ENCODE measurements at regions not wholly inside any gene's neighbourhood (a gene's known extent, or its start where the extent isn't known, plus 50 kb on each side); places are given as distances from the start of the nearest gene placed in this dataset.

DNA sequence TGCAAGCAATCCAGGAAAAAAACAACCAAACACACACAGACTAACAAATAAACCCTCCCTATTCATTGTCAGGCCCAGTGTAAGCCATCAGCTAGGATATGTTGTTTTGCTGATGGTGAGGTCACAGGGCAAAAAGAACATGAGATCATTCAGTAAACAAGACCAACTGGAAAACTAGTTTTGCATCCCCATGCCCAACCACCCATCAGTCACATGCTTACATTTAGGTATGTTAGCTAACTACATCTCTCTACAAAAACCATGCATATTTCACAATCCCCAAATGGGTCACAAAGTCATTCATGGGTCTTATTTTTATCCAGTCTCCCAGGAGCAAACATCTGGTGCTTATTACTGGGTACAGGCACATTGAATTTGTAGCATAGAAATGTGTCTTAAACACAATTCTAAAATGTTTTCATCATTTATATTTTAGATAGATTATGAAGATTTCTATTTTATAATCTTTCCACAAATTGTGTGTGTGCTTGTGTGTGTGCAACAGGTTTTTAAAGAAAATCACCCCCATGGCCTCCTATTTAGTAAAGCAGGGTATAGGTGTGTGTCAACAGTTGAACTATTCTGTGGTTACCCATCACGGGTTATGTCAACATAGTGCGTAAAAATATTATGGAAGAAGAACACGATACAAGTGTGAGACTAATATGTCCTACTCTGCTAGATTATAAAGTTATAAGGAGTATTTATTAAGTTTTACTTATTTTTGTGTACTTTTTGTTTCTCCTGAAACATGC, 103.8 kb upstream of the AKR1E2 start:
- TF ChIP-seq, protein P1, sequence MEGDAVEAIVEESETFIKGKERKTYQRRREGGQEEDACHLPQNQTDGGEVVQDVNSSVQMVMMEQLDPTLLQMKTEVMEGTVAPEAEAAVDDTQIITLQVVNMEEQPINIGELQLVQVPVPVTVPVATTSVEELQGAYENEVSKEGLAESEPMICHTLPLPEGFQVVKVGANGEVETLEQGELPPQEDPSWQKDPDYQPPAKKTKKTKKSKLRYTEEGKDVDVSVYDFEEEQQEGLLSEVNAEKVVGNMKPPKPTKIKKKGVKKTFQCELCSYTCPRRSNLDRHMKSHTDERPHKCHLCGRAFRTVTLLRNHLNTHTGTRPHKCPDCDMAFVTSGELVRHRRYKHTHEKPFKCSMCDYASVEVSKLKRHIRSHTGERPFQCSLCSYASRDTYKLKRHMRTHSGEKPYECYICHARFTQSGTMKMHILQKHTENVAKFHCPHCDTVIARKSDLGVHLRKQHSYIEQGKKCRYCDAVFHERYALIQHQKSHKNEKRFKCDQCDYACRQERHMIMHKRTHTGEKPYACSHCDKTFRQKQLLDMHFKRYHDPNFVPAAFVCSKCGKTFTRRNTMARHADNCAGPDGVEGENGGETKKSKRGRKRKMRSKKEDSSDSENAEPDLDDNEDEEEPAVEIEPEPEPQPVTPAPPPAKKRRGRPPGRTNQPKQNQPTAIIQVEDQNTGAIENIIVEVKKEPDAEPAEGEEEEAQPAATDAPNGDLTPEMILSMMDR (IDR thresholded peaks at IDR 0.05) = no peak
- TF ChIP-seq POLR2AphosphoS5 (IDR thresholded peaks at IDR 0.05) (no peak), EP300 (IDR thresholded peaks at IDR 0.05; ENCODE audit: low read depth) (no peak), POLR2A (IDR thresholded peaks at IDR 0.05) (no peak)
